ENCODE measurements at regions not wholly inside any gene's neighbourhood (a gene's known extent, or its start where the extent isn't known, plus 50 kb on each side); places are given as distances from the start of the nearest gene placed in this dataset.

DNA sequence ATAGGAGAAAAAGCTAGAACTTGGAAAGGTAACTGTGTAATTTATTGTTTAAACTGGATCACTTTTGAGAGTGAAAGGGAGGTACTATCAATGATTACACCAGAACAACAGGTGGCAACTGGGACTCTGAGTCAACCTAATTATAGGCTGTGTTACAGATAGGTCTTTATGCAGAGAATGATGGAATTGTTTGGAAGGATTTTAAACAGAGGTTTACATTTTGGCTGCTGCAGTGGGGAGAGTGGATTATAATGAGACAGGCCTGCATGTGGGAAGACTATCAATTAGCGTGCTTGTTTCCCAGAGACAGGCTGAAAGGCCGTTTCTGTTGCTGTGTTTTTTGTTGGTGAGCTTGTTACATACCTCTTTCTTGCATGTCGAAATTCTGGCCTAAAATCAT, 432.9 kb downstream of the PLA2G4A start:
- no peak for TF ChIP-seq CTCF (IDR thresholded peaks at IDR 0.05)
- TF ChIP-seq ZFX (IDR thresholded peaks at IDR 0.05; ENCODE audit: borderline replicate concordance), result no peak

Measured in 22Rv1 (cell line).